ENCODE measurements at regions not wholly inside any gene's neighbourhood (a gene's known extent, or its start where the extent isn't known, plus 50 kb on each side); places are given as distances from the start of the nearest gene placed in this dataset.
"Not testable (repeated sequence)": the region's sequence is repeated elsewhere in the genome, so short reads cannot be mapped to it uniquely, and the experiment has no call there.

DNA sequence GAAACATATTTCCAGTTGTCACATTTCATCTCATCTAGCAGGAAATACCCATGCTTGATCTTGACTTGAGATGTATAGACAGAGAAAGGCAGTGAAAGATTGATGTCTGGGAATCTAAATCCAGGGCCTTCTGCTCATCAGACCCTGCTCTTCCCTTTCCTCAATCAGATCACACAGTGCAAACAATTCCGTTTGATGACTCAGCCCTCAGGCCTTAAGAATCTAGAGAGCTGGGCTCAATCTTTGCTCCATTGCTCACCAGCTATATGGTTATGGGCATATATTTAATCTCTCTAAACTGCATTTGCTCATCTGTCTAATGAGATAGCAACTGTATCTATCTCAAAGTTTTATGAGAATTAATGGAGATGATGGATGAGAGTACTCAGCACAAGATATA is 201.8 kb upstream of the CCDC196 start:
- DNase-seq (ENCODE audit: low read depth), result no peak

DNA sequence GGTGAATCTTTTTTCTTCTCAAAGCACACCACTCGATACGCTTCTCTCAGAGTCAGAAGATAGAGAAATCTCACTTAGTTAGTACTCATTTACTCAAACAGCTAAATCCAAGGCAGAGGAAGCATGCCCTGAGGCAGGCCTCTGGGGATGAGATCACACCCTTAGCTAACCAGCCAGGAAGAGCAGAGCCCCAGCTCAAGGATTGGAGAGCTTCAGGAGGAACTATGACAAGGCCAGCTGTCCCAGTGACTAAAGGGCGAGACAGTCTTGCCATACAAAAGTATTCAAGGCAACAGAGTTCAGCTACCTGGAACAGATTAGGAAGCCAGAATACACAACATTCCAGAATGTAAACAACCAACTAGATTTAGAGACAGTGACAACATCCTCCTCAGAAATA is 197.7 kb upstream of the CCDC196 start:
- no peak for DNase-seq (ENCODE audit: low read depth)

DNA sequence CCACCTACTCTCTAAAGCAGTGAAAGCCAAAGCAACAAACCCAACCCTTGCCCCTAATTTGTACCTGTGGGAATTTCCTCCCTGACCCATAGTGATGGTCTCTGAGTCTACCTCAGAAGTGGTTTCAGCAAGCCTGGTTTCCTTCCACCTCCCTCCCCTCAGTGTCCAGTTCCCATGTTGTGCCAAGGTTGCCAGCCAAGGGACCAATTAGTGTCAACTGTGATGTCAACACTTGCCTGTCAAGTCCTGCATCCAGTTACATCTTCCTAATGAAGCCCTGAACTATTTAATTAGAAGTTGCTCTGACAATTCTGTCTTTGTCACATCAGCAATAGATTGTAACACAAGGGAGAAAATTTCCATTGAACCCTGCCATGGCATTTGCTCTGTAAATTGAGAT is 194.4 kb upstream of the CCDC196 start:
- no peak for DNase-seq (ENCODE audit: low read depth)

DNA sequence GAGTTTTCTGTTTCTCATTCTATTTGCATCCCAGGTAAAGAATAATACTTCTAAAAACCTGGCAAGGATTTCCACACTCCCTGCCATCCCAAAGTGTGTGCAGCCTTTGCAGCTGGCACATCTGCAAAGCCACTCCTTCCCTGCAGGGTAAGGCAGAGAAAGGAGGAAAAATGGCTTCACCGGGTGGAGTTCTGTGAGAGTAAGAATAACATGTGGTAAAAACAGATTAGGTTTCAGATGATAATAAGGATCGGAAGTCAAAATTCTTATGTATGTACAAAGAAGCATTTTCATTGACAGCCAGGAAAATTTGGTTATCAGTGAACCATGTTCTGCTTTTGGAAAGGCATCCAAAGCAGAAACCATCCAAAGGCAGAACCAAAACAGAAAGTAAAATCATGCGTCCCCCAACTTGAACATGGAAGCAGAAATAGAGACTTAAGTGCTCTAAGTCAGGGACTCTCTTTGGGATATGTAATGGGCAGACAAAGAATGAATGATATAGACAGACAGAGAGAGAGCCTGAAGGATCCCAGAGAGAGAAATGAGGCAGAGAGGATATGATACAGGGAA is 192.6 kb upstream of the CCDC196 start:
- no peak for DNase-seq (ENCODE audit: low read depth)

DNA sequence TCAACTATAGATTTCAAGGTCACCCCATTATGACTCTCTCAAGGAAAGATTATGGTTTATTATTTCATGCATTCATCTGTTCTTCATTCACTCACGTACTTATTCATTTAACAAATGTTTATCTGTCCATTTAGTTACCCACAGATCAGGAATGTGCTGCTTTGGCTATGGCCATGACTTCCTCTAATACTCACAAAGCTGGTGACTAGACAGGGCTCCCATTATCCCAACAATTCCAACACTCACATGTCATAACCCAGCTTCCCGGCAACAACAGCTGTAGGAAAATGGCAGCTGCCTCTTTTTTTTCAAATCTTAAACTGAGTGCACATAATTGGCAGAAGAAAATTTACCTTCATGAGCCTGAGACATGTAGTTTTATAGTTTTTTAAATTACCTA is 190.8 kb upstream of the CCDC196 start:
- DNase-seq (ENCODE audit: low read depth), result no peak

DNA sequence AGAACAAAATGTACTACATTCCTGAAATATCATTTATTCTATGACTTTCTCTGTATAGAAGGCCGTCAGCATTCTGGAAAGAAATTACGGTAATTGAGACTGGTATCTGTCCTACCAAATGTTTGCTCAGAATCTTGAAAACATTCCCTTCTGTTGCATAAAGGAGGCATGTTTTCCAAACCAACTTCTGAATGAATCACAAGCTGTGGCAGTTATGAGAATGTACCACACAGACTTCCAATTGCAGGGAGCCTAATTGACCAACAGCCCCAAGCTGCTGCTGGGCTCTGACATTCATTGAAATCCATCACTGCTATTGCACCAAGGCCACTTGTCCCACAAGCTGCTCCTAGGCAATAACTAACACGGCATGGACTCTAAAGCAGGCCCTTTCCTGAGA is 185.3 kb upstream of the CCDC196 start:
- no peak for DNase-seq (ENCODE audit: low read depth)

DNA sequence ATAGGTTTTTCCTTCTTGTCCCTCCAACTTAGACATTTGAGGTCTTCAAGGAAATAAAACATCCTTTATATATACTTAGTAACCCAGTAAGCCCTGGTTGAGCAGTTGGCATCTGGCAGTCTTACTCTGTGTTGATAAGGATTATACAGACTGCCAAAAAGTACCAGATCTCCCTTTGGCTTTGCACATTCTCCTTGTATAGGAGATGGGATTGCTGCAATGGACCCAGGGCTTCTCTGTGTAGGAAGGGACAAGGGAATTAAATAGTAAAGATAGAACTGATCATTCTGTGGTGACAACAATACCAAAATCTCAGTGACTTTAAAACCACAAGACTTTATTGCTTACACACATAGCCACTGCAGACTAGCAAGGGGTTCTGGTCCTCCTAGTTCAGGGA is 180.1 kb upstream of the CCDC196 start:
- DNase-seq (ENCODE audit: low read depth), result no peak

DNA sequence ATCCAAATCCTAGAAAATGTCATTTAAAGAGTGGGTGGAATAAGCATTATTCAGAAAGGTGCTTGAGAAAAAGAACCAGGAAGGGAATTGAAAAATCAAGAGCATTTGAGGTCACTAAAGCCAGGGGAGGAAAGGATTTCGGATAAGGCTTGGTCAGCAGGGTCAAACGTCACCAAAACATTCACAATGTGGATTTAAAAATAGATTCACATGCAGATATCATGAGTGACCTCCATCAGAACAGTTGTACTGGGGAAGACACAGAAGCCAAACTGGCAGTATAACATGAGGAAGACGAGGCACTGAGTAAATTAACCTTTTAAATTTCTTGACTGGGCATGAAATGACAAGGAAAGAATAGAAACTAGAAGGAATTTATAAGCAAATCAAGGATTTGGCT is 175.1 kb upstream of the CCDC196 start:
- DNase-seq (ENCODE audit: low read depth), result no peak

DNA sequence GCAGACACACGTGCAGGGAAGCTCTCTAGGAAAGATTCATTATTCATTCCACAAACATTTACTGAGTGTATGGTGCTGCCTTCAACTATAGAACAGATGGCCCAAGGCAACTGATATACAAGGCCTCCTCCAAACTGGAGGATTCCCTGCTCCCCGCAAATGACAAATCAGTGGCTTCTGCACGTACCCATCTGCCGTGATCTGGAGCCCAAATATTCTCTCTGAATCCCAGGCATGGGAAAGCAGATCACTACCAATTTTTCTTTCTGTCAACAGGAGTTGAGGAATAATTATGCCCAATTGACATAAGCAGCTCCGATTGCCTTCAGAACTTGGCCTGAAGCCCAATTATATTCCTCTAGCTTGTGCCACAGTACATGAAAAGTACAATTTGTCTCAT is 174.2 kb upstream of the CCDC196 start:
- no peak for DNase-seq (ENCODE audit: low read depth)

DNA sequence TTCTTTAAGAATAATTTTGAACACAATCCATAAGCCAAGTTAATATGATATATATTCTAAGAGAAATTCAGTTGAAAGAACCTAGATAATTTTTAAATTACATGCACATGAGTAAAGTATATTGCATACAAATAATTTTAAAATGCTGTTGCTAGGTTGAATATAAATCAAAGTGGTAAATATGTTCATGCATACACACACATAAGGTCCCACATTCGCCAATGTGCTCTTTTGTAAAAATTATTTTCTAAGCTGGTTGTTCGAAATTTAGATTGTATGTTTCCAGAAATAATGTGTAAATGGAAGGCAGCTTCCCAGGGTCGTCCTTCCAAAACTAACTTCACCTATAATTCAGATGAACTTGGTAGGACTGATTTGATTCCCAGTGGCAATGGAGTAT is 173.7 kb upstream of the CCDC196 start:
- DNase-seq (ENCODE audit: low read depth), result no peak

DNA sequence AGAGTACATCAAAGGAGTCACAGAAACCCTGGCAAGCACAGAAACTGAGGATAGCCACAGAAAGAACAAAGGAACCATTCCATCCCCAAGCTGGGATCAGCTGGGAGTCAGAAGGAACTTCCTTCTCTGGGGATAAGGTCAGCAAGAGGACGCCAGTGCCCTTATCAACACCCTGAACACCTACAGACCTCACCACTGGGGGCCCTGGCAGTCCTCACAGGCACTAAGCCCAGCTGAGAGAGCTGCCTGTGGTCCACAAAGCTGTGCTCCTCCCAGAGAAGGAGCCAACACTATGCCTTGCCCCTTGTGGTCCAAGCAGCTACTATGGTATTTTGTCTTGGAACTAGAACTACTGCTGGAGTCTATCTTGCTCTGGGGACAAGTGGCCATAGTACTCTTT is 171.1 kb upstream of the CCDC196 start:
- no peak for DNase-seq (ENCODE audit: low read depth)

DNA sequence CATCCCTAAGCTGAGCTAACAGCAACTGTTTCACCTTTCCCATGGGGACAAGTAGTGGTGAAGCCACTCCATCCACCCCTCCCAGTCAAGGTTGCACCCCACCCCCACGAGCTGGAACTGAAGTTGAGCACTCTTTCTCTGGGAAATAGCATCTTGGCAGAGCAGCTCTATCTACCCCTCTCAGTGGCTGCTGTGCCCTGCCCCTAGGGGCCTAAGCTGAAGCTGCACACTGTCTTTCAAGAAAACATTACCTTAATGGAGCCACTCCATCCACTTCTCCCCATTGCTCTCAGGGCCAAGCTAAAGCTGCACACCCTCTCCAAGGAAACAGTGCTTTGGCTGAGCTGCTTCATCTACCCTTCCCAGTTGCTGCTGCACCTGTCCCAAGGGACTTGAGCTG is 170.6 kb upstream of the CCDC196 start:
- no peak for DNase-seq (ENCODE audit: low read depth)

DNA sequence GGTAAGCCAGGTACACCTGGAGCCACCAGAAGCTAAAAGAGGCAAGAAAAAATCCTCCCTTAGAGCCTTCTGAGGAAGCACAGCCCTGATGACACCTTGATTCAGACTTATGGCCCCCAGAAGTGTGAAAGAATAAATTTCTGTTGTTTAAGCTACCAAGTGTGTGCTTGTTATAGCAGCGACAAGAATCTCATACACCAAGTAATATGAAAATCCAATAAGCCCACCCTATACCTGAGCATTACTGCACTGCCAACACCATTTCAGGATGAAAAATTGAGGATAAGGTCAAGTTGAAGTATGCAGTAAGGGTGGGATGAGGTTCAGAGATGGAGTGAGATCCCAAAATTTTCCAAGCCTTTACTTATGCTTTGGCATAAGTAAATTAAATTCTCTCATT is 163.6 kb upstream of the CCDC196 start:
- no peak for DNase-seq (ENCODE audit: low read depth)

DNA sequence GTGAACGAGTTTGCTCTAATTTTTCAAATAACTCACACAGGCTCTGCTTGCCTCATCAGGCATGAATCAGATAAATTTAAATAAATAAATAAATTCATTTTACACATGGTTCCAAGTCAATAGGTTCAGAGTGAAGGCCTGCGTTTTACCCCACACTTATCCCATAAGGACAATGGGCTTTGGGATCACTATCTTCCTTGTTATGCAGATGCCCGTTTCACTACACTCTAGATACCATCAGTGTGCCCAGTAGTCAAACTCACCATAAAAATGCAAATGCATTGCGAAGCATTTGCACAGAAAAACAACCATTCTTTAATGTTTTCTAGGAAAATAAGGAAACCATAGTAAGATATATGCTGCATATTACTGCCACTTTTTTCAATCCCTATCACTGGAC is 155.9 kb upstream of the CCDC196 start:
- no peak for DNase-seq (ENCODE audit: low read depth)

DNA sequence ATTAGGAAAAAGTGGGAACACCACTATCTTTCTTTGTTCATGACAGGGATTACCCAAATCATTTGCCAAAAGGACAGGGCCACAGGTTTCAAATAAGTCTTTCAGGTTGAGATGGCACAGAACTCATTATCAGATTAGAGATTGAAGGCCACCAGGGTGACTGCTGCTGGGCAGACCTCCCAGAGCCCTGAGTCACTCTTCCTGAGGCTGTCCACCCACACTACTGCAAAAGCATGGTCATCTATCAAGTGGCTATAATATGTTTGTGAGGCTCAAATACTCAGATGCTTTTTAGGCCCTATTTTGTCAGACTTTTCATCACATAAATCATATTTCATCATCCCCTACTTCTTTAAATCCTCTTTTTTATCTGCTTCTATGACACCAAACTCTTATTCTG is 155.3 kb upstream of the CCDC196 start:
- no peak for DNase-seq (ENCODE audit: low read depth)

DNA sequence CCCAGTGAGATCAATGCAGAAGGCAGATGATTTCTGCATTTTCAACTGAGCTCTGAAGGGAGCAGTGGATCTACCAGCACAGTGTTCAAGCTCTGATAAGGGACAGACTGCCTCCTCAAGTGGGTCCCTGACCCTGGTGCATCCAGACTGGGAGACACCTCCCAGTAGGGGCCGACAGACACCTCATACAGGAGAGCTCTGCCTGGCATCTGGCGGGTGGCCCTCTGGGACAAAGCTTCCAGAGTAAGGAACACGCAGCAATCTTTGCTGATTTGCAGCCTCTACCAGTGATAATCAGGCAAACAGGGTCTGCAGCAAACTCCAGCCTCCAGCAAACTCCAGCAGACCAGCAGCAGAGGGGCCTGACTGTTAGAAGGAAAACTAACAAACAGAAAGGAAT is 152.9 kb upstream of the CCDC196 start:
- DNase-seq (ENCODE audit: low read depth), result not testable (repeated sequence)

DNA sequence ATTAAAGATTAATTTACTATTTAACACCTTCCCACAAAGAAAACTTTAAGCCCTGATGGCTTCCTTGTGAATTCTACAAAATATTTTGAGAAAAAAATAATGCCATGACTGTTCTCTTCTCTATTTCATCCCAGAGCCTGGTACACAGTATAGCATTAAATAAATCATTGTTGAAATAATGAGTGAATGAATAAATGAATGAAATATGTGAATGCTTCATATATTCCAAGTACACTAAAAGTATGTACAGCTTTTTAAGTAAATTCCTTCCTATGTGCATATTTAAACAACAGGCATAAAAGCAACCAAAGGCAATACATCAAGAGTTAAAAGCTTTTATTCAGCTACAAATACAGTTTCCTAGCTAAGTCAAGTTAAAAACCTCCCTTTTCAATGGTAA is 144.9 kb upstream of the CCDC196 start:
- no peak for DNase-seq (ENCODE audit: low read depth)

DNA sequence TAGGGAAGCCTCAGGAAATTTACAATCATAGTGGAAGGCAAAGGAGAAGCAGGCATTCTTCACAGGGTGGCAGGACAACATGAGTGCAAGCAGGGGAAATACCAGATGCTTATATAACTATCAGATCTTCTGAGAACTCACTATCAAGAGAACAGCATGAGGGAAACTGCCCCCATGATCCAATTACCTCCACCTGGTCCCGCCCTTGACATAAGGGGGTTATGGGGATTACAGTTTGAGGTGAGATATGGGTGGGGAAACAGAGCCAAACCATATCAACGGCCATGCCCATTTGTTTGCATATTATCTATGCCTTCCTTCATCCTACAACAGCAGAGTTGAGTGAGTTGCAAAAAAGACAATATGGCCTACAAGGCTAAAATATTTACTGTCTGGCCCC is 140.2 kb upstream of the CCDC196 start:
- DNase-seq (ENCODE audit: low read depth), result no peak

DNA sequence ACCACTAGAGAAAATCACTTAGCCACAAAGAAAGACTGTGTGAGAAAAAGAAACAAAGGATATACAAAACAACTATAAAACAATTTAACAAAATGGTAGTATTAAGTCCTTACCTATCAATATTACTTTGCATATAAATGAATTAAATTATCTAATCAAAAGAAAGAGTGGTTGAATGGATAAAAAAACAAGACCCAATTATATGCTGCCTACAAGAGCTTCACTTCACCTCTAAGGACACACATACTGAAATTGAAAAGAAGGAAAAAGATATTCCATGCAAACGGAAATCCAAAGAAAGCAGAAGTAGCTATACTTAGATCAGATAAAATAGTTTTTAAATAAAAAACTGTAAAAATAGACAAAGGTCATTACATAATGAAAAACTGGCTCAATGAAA is 134.9 kb upstream of the CCDC196 start:
- DNase-seq (ENCODE audit: low read depth), result no peak

DNA sequence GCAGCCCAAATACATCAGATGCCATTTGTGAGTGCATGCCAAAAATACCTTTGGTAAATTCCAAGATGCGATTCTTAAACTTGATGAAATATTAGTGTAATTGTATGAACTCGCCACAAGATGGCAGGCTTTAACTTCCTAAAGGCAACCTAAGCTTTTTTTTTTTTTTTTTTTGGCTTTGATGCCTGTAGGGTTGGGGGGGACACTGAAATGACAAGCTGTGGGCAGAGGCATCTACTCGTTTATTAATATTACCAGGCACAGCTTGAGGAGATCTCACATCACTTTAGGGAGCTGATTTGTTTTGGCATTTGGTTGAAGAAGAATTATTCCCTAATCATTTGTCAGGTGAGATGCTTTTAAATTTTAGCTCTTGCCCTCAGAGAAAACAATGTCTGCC is 126.7 kb upstream of the CCDC196 start:
- DNase-seq (ENCODE audit: low read depth), result peak; percentile 48

DNA sequence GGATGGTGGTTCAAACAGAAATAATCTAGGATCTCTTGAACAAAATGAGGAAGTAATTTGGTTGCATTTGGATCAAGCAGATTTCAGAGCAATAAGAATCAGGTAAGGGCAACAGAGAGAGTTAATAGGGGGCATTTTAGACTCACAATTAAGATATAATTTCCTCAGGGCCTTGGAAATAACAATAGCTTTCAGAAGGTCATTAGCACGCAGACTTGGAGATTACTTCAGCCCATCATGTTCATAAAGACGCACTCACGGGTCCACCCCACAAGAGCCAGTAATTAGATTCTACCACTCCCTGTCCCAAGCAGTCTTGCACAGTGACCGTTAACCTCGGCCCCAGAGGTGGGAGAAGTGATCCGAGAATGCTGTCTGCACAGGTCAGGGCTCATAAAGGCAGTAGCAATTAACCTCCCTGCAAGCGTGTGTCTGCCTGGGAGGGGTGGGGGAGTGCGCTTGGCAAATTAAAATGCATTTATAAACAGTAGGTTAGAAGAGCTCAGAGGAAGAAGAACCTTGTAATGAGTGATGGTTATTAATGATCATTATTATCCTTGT is 125.7 kb upstream of the CCDC196 start:
- no peak for DNase-seq (ENCODE audit: low read depth)

DNA sequence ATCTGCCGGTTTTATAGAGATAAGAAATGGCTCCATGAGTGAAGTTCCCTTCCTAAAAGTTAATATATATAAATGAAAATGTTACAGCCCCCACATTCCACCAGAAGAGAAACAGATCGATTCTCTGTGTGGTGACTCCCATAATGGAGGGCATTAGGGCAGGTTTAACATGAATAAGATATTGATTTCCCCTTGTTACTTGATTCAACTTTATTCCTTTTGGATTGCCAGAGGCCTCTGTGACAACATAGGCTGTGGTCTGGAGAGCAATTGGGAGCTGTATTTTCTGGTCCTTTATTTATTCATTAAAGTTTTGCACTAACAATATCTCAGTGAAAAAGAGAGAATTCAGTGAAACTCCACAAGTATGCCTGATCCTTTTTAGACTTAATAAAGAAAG is 125.2 kb upstream of the CCDC196 start:
- DNase-seq (ENCODE audit: low read depth), result no peak

DNA sequence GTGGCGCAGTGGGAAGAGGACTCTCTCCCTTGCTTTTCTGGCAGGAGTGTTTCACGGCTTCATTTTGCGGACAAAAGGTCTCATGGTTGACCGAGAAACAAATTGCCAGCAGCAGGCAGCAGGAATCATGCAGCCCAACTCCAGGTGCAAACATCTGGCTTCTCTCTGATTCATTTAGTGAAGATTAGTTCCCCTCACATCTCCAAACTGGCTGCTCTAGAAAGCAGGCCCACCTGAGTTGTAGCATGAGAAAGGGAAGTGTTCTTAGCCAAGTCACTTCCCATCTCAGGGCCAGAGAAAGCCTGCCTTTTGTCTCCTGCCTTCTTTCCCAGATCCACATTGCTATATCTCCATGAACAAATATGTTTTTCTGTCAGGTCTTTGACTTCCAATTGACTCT is 120.8 kb upstream of the CCDC196 start:
- no peak for DNase-seq (ENCODE audit: low read depth)

DNA sequence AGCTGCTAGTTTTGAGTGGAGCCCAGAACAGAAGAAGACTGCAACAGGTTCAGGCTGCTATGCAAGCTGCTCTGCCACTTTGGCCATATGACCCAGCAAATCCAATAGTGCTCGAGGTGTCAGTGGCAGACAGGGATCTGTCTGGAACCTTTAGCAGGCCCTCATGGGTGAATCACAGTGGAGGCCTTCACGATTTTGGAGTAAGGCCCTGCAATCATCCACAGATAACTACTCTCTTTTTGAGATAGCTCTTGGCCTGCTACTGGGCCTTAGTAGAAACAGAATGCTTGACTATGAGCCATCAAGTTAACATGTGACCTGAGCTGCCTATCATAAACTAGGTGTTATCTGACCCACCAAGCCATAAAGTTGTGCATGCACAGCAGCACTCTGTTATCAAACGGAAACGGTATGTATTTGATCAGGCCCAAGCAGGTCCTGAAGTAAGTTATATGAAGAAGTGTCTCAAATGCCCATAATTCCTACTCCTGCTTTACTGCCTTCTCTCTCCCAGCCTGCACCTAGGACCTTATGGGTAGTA is 116.9 kb upstream of the CCDC196 start:
- DNase-seq (ENCODE audit: low read depth), result no peak

DNA sequence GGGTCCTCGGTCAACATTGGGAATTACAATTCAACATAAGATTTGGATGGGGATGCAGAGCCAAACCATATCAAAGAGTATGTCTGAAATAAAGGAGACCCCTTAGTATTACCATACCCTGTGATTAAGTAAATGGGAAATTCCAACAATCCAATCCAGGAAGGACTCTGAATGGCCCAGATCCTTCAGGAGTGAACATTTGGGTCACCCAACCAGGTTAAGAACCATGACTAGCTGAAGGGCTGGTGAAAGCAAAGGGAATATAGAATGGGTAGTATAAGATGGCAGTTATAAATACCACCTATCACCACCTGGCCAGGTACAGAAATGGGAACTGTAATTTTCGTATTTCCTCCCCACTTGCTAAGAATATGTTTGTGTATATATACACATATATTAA is 114.4 kb upstream of the CCDC196 start:
- DNase-seq (ENCODE audit: low read depth), result no peak

Data from fibroblast of gingiva (primary cell).